22Rv1 (cell line): ENCODE measurements at regions not wholly inside any gene's neighbourhood (a gene's known extent, or its start where the extent isn't known, plus 50 kb on each side); places are given as distances from the start of the nearest gene placed in this dataset.

Experiments
- H3K27ac ChIP-seq: fragments of 450-650 bp; 2 replicates; pipeline ENCODE4 v1.5.1; 2017
- ZFX ChIP-seq: fragments of 450-650 bp; IDR thresholded peaks from 2 replicates; pipeline ENCODE4 v1.6.1; 2017; ENCODE audit warnings: antibody characterized with exemption, borderline replicate concordance
- TF ChIP-seq, protein P1 (sequence below): fragments of 450-650 bp; IDR thresholded peaks from 2 replicates; pipeline ENCODE4 v1.5.1; 2017; ENCODE audit warnings: mild to moderate bottlenecking

- TF ChIP-seq ZFX, result no peak
- TF ChIP-seq, protein P1, sequence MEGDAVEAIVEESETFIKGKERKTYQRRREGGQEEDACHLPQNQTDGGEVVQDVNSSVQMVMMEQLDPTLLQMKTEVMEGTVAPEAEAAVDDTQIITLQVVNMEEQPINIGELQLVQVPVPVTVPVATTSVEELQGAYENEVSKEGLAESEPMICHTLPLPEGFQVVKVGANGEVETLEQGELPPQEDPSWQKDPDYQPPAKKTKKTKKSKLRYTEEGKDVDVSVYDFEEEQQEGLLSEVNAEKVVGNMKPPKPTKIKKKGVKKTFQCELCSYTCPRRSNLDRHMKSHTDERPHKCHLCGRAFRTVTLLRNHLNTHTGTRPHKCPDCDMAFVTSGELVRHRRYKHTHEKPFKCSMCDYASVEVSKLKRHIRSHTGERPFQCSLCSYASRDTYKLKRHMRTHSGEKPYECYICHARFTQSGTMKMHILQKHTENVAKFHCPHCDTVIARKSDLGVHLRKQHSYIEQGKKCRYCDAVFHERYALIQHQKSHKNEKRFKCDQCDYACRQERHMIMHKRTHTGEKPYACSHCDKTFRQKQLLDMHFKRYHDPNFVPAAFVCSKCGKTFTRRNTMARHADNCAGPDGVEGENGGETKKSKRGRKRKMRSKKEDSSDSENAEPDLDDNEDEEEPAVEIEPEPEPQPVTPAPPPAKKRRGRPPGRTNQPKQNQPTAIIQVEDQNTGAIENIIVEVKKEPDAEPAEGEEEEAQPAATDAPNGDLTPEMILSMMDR, result no peak
- H3K27ac ChIP-seq, result no peak overlapping the region
Measured at GRCh38 chr20:11136691-11137090, 462.9 kb upstream of the JAG1 start.

DNA sequence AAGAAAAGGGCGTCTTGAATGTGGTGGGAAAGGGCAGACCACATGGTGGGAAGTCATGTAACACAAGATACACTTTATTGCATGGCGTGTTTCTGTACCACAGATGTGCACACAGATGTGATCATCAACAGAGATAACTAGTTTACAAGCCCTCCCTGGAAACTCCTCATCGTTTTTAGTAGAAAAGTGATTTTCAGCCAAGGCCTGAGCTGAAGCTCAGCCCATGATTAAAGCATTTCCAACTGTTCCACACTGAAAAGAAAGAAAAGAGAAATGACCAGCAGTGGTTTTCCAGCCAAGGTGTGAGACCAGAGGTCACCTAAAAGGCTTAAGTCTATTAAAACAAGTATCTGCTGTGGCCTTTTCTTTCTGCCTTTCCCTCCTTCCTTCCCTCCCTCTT, 463.9 kb upstream of the JAG1 start:
- TF ChIP-seq, protein P1, result no peak
- TF ChIP-seq ZFX, result no peak
- H3K27ac ChIP-seq, result no peak overlapping the region

GRCh38 chr20:11140359-11140758, 466.6 kb upstream of the JAG1 start:
- TF ChIP-seq ZFX, result no peak
- TF ChIP-seq, protein P1, result no peak
- no peak overlapping the region for H3K27ac ChIP-seq

- H3K27ac ChIP-seq, result no peak overlapping the region
- no peak for TF ChIP-seq ZFX
- TF ChIP-seq, protein P1, result no peak
Measured at GRCh38 chr20:11143481-11143880, 469.7 kb upstream of the JAG1 start.

DNA sequence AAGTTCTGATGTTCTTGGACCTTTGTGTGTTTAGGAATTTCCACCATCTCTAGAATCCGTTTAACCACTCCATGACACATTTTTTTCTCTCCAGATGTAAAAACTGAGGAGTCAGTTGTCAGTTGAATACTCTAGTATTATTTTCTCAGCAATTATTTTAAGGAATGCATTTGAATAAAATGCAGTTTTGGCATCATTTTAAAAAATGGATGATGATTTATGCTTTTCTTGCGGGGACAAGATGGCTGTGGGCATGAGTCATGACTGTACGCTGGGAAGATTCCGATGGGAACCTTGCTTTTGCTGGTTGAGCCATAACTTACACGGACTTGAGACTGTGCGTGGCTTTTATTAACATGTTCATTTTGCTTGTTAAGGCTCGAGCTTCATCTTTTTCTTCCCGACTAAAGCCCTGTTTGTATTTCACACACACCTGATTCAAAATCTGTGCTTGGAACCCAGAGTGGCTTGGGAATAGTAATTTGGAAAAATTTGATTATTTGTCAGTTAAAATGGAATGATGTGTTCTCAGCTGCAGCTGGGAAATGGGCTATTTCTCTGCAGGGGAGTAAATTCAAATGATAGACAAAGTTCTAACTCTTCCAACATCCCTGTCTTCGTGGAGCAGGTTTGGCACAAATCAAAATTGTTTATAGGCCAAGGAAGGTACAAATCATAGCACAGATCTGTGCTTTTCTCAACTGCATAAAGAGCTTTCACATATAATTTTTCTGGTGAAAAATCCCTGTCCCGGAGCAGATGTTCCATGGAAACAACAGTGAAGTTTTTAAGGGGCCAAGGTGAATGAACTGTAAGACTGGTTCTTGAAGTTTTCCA, 470.5 kb upstream of the JAG1 start:
- TF ChIP-seq, protein P1, result no peak
- no peak for TF ChIP-seq ZFX
- H3K27ac ChIP-seq, result no peak overlapping the region

DNA sequence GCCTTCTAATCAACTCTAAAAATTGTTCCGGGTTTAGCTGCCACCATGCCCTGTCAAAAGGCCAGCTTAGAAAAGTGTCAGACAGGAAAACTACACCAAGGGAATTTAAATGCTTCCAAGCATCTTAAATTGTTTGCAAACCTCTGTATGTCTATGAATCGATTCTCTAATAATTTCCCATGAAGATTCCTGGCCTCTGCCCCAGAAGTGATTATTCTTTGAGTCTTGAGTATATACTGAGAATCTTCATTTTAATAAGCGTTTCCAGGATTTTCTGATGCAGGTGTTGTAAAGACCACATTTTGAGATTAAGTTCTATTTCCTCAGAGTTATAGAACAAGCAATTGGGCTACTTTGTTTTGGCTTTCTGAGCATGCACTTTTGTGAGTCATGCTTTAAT, 471.8 kb upstream of the JAG1 start:
- H3K27ac ChIP-seq, result no peak overlapping the region
- no peak for TF ChIP-seq ZFX
- TF ChIP-seq, protein P1, result no peak

DNA sequence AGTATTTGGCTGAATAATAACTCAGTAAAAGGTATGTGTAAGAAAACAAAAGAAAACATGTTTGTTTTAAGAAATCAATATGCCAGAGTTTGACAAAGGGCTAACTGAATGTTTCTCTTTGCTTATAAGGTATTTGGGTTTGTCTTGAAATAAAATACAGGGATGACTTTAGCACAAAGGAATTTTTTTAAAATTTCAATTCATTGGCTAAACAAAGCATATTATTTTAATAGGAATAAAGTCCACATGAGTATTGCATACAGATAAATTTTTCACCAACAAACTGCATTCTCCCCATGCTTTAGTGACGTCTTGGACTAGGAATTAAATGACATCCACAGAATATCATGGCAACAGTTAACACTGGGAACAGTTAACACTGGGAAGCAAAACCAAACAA, 480.0 kb upstream of the JAG1 start:
- no peak overlapping the region for H3K27ac ChIP-seq
- no peak for TF ChIP-seq ZFX
- TF ChIP-seq, protein P1, result no peak
